Bronchial epithelial cell (primary cell): ENCODE measurements at regions not wholly inside any gene's neighbourhood (a gene's known extent, or its start where the extent isn't known, plus 50 kb on each side); places are given as distances from the start of the nearest gene placed in this dataset.
"Not testable (repeated sequence)": the region's sequence is repeated elsewhere in the genome, so short reads cannot be mapped to it uniquely, and the experiment has no call there.

ENCODE experiments used
- DNase-seq: peaks from one replicate; pipeline ENCODE4 v3.0.0-alpha.2; 2010; ENCODE audit warnings: low read depth
- FAIRE-seq: peaks from 2 replicates; lab custom pipeline; 2011; peaks lifted over from hg19 to GRCh38; lab: Jason Lieb, UNC
- H3K27me3 ChIP-seq: 2 replicates; pipeline ENCODE4 v1.5.1; 2011; ENCODE audit warnings: low read length; ENCODE audit not compliant: control insufficient read depth, insufficient read depth
- H3K36me3 ChIP-seq: 2 replicates; pipeline ENCODE4 v1.5.1; 2011; ENCODE audit warnings: low read length; ENCODE audit not compliant: control insufficient read depth, insufficient read depth
- H3K4me3 ChIP-seq: 2 replicates; pipeline ENCODE4 v1.5.1; 2011; ENCODE audit warnings: mild to moderate bottlenecking, low read depth, low read length, control low read depth
- CTCF ChIP-seq: IDR thresholded peaks from 2 replicates; pipeline ENCODE4 v1.5.1; 2011; ENCODE audit warnings: mild to moderate bottlenecking, moderate library complexity, low read length, control low read depth, inconsistent platforms; ENCODE audit not compliant: insufficient read depth, severe bottlenecking

GRCh38 chr1:100597061-100597741, 59.3 kb downstream of the GPR88 start:
- DNase-seq (peak; percentile 79), FAIRE-seq (no peak)
- H3K27me3 ChIP-seq: no peaks in the 10 kb centered on the region
- no peak overlapping the region for H3K4me3 ChIP-seq
- TF ChIP-seq CTCF: no peak
- no peaks in the 10 kb centered on the region for H3K36me3 ChIP-seq

GRCh38 chr1:100597784-100598183, 59.8 kb downstream of the GPR88 start:
- no peak for FAIRE-seq
- no peak for TF ChIP-seq CTCF

GRCh38 chr1:100600377-100600776, 62.4 kb downstream of the GPR88 start:
- DNase-seq, H3K4me3 ChIP-seq, H3K27me3 ChIP-seq, H3K36me3 ChIP-seq, FAIRE-seq: not testable (repeated sequence)

More at GRCh38 chr1:100597784-100598183, 59.8 kb downstream of the GPR88 start:
- DNase-seq: no peak
- H3K4me3 ChIP-seq: no peak overlapping the region
- H3K27me3 ChIP-seq: no peaks in the 10 kb centered on the region
- H3K36me3 ChIP-seq: no peaks in the 10 kb centered on the region

GRCh38 chr1:100602028-100602427, 64.1 kb downstream of the GPR88 start:
- H3K36me3 ChIP-seq, FAIRE-seq, DNase-seq, H3K4me3 ChIP-seq, H3K27me3 ChIP-seq: not testable (repeated sequence)

- Histone ChIP-seq H3K36me3 (no peaks in the 10 kb centered on the region), H3K4me3 (no peak overlapping the region), H3K27me3 (no peaks in the 10 kb centered on the region)
- DNase-seq: no peak
- no peak for TF ChIP-seq CTCF
- no peak for FAIRE-seq
Observed at GRCh38 chr1:100604372-100604771, 66.4 kb downstream of the GPR88 start.

GRCh38 chr1:100606438-100606837, 68.5 kb downstream of the GPR88 start:
- H3K36me3 ChIP-seq: no peaks in the 10 kb centered on the region
- FAIRE-seq (no peak), DNase-seq (peak; percentile 51)
- no peaks in the 10 kb centered on the region for H3K27me3 ChIP-seq
- TF ChIP-seq CTCF: peak; percentile 62
- no peak overlapping the region for H3K4me3 ChIP-seq
